Liver (tissue), 8 donors: ENCODE measurements at regions not wholly inside any gene's neighbourhood (a gene's known extent, or its start where the extent isn't known, plus 50 kb on each side); places are given as distances from the start of the nearest gene placed in this dataset.

Source experiments
- DNase-seq: peaks from one replicate; pipeline ENCODE4 v3.0.0-alpha.2; 2017; ENCODE audit warnings: low spot score
- H3K27ac ChIP-seq, 2 donors: one replicate each; pipeline ENCODE4 v1.7.0; 2013; ENCODE audit warnings: inconsistent platforms in 2 of 2, low read length in 2 of 2, control low read depth in 1 of 2, low read depth in 1 of 2, mild to moderate bottlenecking in 1 of 2
- H3K27me3 ChIP-seq, 4 donors: one replicate each; pipeline versions ENCODE4 v1.6.1 to v1.7.0; 2013; ENCODE audit warnings: low read length in 3 of 4, inconsistent platforms in 1 of 4, mild to moderate bottlenecking in 1 of 4, moderate library complexity in 1 of 4; ENCODE audit not compliant: control insufficient read depth in 4 of 4, insufficient read depth in 4 of 4
- H3K36me3 ChIP-seq, 4 donors: one replicate each; pipeline versions ENCODE4 v1.6.1 to v1.7.0; 2013; ENCODE audit warnings: low read length in 3 of 4, mild to moderate bottlenecking in 3 of 4, low read depth in 1 of 4, moderate library complexity in 1 of 4; ENCODE audit not compliant: control insufficient read depth in 4 of 4, insufficient read depth in 3 of 4
- H3K4me1 ChIP-seq, 4 donors: one replicate each; pipeline versions ENCODE4 v1.6.1 to v1.7.0; 2013; ENCODE audit warnings: low read length in 3 of 4, mild to moderate bottlenecking in 3 of 4, moderate library complexity in 1 of 4; ENCODE audit not compliant: control insufficient read depth in 4 of 4, insufficient read depth in 4 of 4
- H3K4me3 ChIP-seq, 3 donors: one replicate each; pipeline versions ENCODE4 v1.6.1 to v1.7.0; 2013; ENCODE audit warnings: low read length in 3 of 3, control low read depth in 1 of 3, low read depth in 1 of 3, mild to moderate bottlenecking in 1 of 3
- H3K9ac ChIP-seq, 2 donors: one replicate each; pipeline ENCODE4 v1.7.0; 2013; ENCODE audit warnings: low read length in 2 of 2, mild to moderate bottlenecking in 2 of 2, moderate library complexity in 2 of 2, control low read depth in 1 of 2, low read depth in 1 of 2
- H3K9me3 ChIP-seq, 4 donors: one replicate each; pipeline versions ENCODE4 v1.6.1 to v1.7.0; 2013; ENCODE audit warnings: low read length in 3 of 4; ENCODE audit not compliant: control insufficient read depth in 4 of 4
- ATF3 ChIP-seq: IDR thresholded peaks from 2 replicates; pipeline ENCODE4 v1.6.1; 2016; ENCODE audit warnings: antibody characterized with exemption
- CTCF ChIP-seq: fragments of 150-350 bp; IDR thresholded peaks from 2 replicates; pipeline ENCODE4 v1.5.1; 2017; ENCODE audit warnings: improper control_type of control experiment, low read depth, low read length; ENCODE audit not compliant: missing input control
- EGR1 ChIP-seq, 2 donors: IDR thresholded peaks; 2 replicates each; pipeline ENCODE4 v1.6.1; 2016 to 2018; ENCODE audit warnings: antibody characterized with exemption in 2 of 2, low read depth in 2 of 2
- FOXA1 ChIP-seq: IDR thresholded peaks from 2 replicates; pipeline ENCODE4 v1.6.1; 2016; ENCODE audit warnings: antibody characterized with exemption
- GABPA ChIP-seq, 2 donors: IDR thresholded peaks in 1 of 2; conservative IDR thresholded peaks in 1 of 2; 2 replicates each; pipeline ENCODE4 v1.6.1; 2016; ENCODE audit warnings: antibody characterized with exemption in 2 of 2, mild to moderate bottlenecking in 1 of 2, moderate library complexity in 1 of 2
- HNF4A ChIP-seq, 2 donors: conservative IDR thresholded peaks; 2 replicates each; pipeline ENCODE4 v1.6.1; 2016; ENCODE audit warnings: antibody characterized with exemption in 2 of 2, mild to moderate bottlenecking in 2 of 2
- JUND ChIP-seq, 2 donors: IDR thresholded peaks; 2 replicates each; pipeline ENCODE4 v1.6.1; 2016; ENCODE audit warnings: antibody characterized with exemption in 2 of 2
- MAX ChIP-seq: IDR thresholded peaks from 2 replicates; pipeline ENCODE4 v1.6.1; 2016; ENCODE audit warnings: antibody characterized with exemption
- NR2F2 ChIP-seq: IDR thresholded peaks from 2 replicates; pipeline ENCODE4 v1.6.1; 2016; ENCODE audit warnings: antibody characterized with exemption
- RAD21 ChIP-seq, 2 donors: IDR thresholded peaks; 2 replicates each; pipeline ENCODE4 v1.6.1; 2016; ENCODE audit warnings: antibody characterized with exemption in 2 of 2, mild to moderate bottlenecking in 2 of 2
- REST ChIP-seq: IDR thresholded peaks from 2 replicates; pipeline ENCODE4 v1.6.1; 2016; ENCODE audit warnings: antibody characterized with exemption, mild to moderate bottlenecking
- SP1 ChIP-seq: IDR thresholded peaks from 2 replicates; pipeline ENCODE4 v1.6.1; 2018; ENCODE audit warnings: antibody characterized with exemption, mild to moderate bottlenecking
- TAF1 ChIP-seq: conservative IDR thresholded peaks from 2 replicates; pipeline ENCODE4 v1.6.1; 2016; ENCODE audit warnings: antibody characterized with exemption, mild to moderate bottlenecking
- YY1 ChIP-seq: IDR thresholded peaks from 2 replicates; pipeline ENCODE4 v1.6.1; 2016; ENCODE audit warnings: antibody characterized with exemption, mild to moderate bottlenecking
- ZBTB33 ChIP-seq: IDR thresholded peaks from 2 replicates; pipeline ENCODE4 v1.6.1; 2016; ENCODE audit warnings: antibody characterized with exemption
- WGBS: extraction: QIAGEN DNeasy Blood & Tissue Kit; methylation state at CpG from one replicate; pipeline ENCODE4 v1.1.7; 2013; 5-methylcytosine and 5-hydroxymethylcytosine counted together
- donor health status: healthy.
- donor health status: healthy.
- donor health status: healthy.
- donor health status: healthy.
- donor health status: healthy.

GRCh38 chr3:22469995-22470394 is 719.0 kb upstream of the ZNF385D start (continued):
- TF ChIP-seq CTCF (no peak), MAX (no peak), ATF3 (no peak), FOXA1 (no peak), ZBTB33 (no peak), RAD21 (IDR thresholded peaks at IDR 0.05) (no peak), HNF4A (conservative IDR thresholded peaks at IDR 0.05) (no peak)

GRCh38 chr3:22471557-22471956 is 720.5 kb upstream of the ZNF385D start:
- no peaks in the 10 kb centered on the region for H3K36me3 ChIP-seq
- TF ChIP-seq EGR1 (IDR thresholded peaks at IDR 0.05; ENCODE audit: low read depth in 2 of 2) (no peak), JUND (IDR thresholded peaks at IDR 0.05) (no peak), FOXA1 (no peak)
- WGBS, result 64% methylated on average over 4 of the region's 4 CpGs

GRCh38 chr3:22474706-22475445 is 723.9 kb upstream of the ZNF385D start:
- no peak overlapping the region for H3K4me3 ChIP-seq
- WGBS, result 81% methylated on average over 8 of the region's 8 CpGs
- H3K4me1 ChIP-seq, result no peaks in the 10 kb centered on the region
- no peaks in the 10 kb centered on the region for H3K9me3 ChIP-seq
- no peak for DNase-seq
- H3K36me3 ChIP-seq, result no peaks in the 10 kb centered on the region
- H3K27me3 ChIP-seq, result no peaks in the 10 kb centered on the region
- H3K27ac ChIP-seq, result no peak overlapping the region
- no peak overlapping the region for H3K9ac ChIP-seq
- TF ChIP-seq YY1 (no peak), HNF4A (conservative IDR thresholded peaks at IDR 0.05) (no peak), TAF1 (no peak), CTCF (no peak), ATF3 (no peak), NR2F2 (no peak), SP1 (no peak), GABPA (IDR thresholded peaks at IDR 0.05 in 1 of 2, conservative IDR thresholded peaks at IDR 0.05 in 1 of 2) (no peak), MAX (no peak), ZBTB33 (no peak), REST (no peak), RAD21 (IDR thresholded peaks at IDR 0.05) (no peak)

More at GRCh38 chr3:22471557-22471956, 720.5 kb upstream of the ZNF385D start:
- no peak for DNase-seq
- Histone ChIP-seq H3K27ac (no peak overlapping the region), H3K4me3 (no peak overlapping the region), H3K9me3 (no peaks in the 10 kb centered on the region), H3K4me1 (no peaks in the 10 kb centered on the region), H3K9ac (no peak overlapping the region), H3K27me3 (no peaks in the 10 kb centered on the region)
